GM12872 (cell line): ENCODE measurements at regions not wholly inside any gene's neighbourhood (a gene's known extent, or its start where the extent isn't known, plus 50 kb on each side); places are given as distances from the start of the nearest gene placed in this dataset.

Source experiments
- TF ChIP-seq, protein P1 (sequence below): IDR thresholded peaks from 3 replicates; pipeline ENCODE4 v1.5.1; 2011; ENCODE audit warnings: low read depth, mild to moderate bottlenecking, low read length, moderate library complexity; ENCODE audit not compliant: insufficient read depth

DNA sequence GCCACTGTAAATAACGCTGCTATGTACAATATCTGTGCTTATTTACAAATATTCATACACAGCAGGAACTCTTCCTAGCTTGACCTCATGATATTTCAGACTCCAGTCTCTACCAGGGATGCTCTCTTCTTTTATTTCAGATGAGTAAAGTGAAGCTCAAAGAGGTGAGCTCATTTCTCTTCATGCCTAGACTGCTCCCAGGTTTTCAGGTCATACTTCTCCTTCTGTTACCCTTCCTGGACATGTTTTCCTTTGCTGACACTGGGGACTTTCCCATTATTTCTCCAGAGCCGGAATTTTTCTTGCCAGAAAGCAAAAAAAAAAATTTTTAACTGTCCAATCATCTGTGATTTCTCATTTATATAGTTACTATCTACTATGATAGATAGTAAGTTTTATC lies 147.2 kb upstream of the DST start:
- TF ChIP-seq, protein P1, sequence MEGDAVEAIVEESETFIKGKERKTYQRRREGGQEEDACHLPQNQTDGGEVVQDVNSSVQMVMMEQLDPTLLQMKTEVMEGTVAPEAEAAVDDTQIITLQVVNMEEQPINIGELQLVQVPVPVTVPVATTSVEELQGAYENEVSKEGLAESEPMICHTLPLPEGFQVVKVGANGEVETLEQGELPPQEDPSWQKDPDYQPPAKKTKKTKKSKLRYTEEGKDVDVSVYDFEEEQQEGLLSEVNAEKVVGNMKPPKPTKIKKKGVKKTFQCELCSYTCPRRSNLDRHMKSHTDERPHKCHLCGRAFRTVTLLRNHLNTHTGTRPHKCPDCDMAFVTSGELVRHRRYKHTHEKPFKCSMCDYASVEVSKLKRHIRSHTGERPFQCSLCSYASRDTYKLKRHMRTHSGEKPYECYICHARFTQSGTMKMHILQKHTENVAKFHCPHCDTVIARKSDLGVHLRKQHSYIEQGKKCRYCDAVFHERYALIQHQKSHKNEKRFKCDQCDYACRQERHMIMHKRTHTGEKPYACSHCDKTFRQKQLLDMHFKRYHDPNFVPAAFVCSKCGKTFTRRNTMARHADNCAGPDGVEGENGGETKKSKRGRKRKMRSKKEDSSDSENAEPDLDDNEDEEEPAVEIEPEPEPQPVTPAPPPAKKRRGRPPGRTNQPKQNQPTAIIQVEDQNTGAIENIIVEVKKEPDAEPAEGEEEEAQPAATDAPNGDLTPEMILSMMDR, result no peak

DNA sequence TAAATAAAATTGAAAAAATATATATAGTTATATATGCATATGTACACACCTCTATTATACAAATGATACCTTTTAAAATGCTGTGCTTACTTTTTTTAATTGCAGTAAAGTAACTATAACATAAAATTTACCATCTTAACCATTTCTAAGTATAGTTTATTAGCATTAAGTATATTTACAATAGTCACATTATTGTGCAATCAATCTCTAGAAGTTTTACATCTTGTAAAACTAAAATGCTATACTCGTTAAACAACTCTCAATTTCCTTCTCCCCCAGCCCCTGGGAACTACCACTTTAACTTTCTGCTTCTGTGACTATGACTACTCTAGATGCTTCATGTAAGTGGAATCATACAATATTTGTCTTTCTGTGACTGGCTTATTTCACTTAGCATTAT lies 146.7 kb upstream of the DST start:
- TF ChIP-seq, protein P1, result no peak

DNA sequence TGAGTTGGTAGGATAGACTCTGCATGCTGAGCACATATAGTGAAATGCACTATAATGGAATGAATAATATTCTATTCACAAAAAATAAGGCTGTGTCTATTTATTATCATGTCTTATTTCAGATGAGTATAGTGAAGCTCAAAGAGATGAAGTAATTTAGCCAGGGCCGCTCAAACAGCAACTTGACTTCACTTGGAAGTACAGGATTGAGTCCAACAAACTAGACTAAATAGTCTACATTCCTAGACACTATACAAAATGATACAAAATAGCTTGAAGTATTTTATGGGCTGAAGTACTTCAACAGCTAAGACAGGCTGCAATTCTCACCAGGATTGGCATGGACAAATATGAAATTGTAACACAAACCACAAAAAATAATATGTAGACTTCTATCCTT lies 144.5 kb upstream of the DST start:
- TF ChIP-seq, protein P1, result no peak

DNA sequence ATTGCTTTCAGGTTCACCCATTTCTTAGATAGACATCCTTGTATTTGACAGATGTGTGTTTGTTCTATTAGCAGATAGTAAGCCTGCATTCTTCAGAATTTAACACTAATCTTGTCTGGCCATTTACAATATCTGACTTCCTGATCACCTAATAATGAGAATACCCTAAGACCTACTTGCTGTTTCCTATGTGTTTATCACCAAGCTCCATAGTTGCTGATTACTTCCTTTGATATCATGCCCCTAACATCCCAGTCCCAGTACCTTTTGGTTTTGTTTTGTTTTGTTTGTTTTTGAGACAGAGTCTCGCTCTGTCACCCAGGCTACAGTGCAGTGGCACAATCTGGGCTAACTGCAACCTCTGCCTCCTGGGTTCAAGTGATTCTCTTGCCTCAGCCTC lies 143.6 kb upstream of the DST start:
- TF ChIP-seq, protein P1, result no peak

DNA sequence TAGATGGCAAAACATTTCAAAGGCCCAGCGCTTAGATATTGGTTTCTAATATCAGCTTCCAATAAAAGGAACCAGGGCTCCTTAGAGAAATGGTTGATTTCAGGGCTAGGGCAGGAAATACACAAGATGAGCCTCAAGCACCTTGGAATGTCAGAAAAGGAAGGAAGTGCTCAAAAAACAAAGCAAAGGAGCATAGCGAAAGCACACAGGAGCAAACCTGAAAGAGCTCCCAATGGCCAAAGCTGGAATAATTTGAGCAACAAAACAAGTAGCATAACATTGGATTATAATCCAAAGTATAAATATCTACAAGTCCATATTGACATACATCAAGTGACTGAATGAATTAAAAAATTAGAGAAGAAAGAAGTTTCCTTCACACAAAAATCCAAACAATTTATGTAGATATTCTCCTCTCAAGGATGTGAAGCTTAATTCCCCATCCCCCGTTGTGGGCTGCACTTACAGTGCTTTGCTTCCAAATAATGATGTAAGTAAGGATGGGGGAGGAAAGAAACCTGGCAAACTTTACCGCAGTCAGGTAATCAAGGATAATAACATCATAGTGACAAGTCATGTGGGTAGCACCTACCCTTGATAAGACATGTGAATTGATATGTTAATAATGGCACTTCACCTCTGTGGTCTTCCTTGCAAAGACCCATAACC lies 132.9 kb upstream of the DST start:
- TF ChIP-seq, protein P1, result no peak

DNA sequence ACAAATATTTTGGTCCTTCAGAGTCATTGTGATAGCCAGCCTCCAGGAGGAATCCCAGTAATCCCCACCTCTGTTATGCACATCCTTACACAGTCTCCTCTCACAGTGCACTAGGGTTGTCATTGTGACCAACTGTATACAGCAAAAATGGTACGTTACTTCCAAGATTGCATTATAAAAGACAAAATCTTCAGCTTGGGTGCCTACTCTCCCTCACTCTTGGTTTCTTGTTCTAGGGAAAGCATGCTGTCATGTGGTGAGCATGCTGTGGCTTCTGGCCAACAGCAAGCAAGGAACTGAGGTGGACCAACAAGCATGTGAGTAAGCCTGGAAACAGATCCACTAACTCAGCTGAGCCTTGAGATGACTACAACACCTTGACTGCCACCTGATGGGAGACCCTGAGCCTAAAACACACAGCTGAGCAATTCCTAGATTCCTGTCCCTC lies 130.1 kb upstream of the DST start:
- TF ChIP-seq, protein P1, result no peak

DNA sequence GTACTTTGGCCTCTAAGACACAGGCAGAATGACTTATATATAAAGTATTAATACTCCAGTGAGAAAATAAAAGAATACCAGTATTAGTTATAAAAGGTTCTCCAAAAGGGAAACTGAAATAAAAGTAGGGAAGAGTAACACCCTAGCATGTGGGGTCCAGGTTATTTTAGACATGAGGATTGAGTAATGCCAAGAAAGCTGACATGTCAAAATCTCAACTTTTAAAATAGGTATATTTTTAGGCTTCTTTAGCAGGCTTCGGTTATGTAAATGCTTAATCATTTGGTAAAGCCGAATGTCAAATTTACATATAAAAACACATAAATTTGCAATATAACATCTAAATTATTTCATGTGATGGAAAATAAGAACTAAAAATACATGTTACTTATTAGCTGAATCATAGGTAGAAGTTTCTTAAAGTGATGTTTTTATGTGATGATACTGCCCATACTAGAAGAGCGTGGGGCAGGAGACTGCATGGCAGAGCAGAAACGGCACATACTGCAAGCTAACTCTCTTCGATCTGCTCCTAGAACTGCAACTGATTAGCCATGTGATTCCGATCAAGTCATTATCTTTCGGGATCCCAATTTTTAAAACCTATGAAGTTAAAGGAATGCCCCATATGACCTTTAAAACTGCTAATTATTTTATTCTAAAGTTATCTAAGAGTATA lies 129.4 kb upstream of the DST start:
- TF ChIP-seq, protein P1, result no peak
